ENCODE measurements at regions not wholly inside any gene's neighbourhood (a gene's known extent, or its start where the extent isn't known, plus 50 kb on each side); places are given as distances from the start of the nearest gene placed in this dataset.

DNA sequence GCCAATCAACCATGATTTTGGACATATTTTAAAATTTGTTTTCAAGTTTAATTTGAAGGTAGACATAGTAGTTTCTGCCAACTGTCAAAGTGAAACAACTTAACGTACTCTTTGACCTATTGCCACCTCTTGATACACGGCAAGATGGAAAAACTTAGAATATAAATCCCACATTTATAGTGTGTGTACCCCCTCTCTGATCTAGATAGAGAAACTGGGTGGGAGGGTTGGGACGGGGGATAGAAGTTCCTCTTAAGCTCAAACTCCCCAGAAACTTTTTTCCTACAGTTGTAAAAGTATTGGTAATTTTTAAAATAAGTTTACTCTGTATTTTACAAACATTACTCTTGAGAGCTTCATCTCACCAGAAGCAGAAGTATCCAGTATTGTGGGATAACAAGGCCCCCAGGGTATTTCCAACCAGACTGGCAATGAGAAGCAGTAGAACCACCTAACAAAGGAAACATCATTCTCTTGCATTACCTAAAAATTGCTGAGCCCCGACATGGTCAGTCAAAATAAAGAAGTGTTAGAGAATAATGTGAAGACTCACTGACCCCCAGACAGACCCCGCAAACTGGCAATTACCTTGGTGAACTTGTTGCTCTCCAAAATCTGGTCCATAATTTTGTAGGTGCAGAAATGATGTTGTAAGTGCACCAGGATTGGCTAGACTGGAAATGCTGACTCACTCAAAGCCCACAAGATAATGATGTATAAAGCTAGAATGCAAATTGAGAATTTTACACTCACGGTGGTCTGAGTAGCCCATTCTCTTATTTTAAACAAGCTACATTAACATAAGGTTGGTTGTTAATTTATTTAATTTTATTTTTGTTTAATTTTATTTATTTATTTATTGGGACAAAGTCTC lies 74.7 kb upstream of the TNFAIP3 start:
- H3K23ac ChIP-seq (ENCODE audit: insufficient read length, low read depth, low read length), result no peak overlapping the region
- no peaks in the 10 kb centered on the region; the same call in 1 of the 2 replicates for H3K27me3 Mint-ChIP-seq (ENCODE audit: low read depth)
- H3K14ac ChIP-seq (ENCODE audit: insufficient read depth, low read length), result no peak overlapping the region
- H2AFZ ChIP-seq (ENCODE audit: low read length), result no peak overlapping the region
- H3K36me3 Mint-ChIP-seq (ENCODE audit: insufficient read depth in 1 of 3, low read depth in 3 of 3), result peaks cover 0 to 4% (median 0%) of the 10 kb centered on the region in 3 experiments; a peak in 1 of 7 replicates
- no peak overlapping the region for H3K4me2 ChIP-seq (ENCODE audit: insufficient read depth, insufficient read length, low read length)
- peaks cover 2 to 10% of the 10 kb centered on the region in 2 experiments; a peak in 3 of 5 replicates for H3K9me3 Mint-ChIP-seq
- no peak overlapping the region for H3K18ac ChIP-seq (ENCODE audit: insufficient read length, low read depth, low read length)
- no peak overlapping the region for H3K4me3 Mint-ChIP-seq
- H4K91ac ChIP-seq (ENCODE audit: insufficient read length, low read depth, low read length), result no peak overlapping the region
- no peak overlapping the region for H2BK5ac ChIP-seq (ENCODE audit: insufficient read length, low read length)
- H3K27ac Mint-ChIP-seq, result no peak overlapping the region
- no peaks in the 10 kb centered on the region for H3K79me2 ChIP-seq (ENCODE audit: insufficient read depth, low read length)
- peaks cover 0 to 9% of the 10 kb centered on the region in 2 experiments; a peak in 3 of 4 replicates for H3K4me1 Mint-ChIP-seq
- H2BK120ac ChIP-seq (ENCODE audit: low read depth, low read length, poor library complexity, severe bottlenecking), result no peak overlapping the region
- TF ChIP-seq, protein P1, sequence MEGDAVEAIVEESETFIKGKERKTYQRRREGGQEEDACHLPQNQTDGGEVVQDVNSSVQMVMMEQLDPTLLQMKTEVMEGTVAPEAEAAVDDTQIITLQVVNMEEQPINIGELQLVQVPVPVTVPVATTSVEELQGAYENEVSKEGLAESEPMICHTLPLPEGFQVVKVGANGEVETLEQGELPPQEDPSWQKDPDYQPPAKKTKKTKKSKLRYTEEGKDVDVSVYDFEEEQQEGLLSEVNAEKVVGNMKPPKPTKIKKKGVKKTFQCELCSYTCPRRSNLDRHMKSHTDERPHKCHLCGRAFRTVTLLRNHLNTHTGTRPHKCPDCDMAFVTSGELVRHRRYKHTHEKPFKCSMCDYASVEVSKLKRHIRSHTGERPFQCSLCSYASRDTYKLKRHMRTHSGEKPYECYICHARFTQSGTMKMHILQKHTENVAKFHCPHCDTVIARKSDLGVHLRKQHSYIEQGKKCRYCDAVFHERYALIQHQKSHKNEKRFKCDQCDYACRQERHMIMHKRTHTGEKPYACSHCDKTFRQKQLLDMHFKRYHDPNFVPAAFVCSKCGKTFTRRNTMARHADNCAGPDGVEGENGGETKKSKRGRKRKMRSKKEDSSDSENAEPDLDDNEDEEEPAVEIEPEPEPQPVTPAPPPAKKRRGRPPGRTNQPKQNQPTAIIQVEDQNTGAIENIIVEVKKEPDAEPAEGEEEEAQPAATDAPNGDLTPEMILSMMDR (conservative IDR thresholded peaks at IDR 0.05), result no peak
- no peaks in the 10 kb centered on the region for H3K27me3 ChIP-seq (ENCODE audit: insufficient read depth, low read length)
- no peak overlapping the region for H2BK20ac ChIP-seq (ENCODE audit: low read depth, low read length, poor library complexity, severe bottlenecking)
- no CpG with 5 or more reads among the region's 6 CpGs for WGBS (ENCODE audit: extremely low coverage, insufficient read length, low lambda C conversion rate)
- H3T11ph ChIP-seq (ENCODE audit: low read length), result no peak overlapping the region
- H3K4me1 ChIP-seq (ENCODE audit: insufficient read depth, low read length), result no peaks in the 10 kb centered on the region
- DNase-seq, result no peak
- no peaks in the 10 kb centered on the region for H3K79me1 ChIP-seq (ENCODE audit: insufficient read depth, low read depth, low read length, poor library complexity, severe bottlenecking)
- H4K8ac ChIP-seq (replicated peaks; ENCODE audit: insufficient read length, low read depth, low read length), result no peak overlapping the region
- H3K9ac ChIP-seq (ENCODE audit: extremely low read depth, insufficient read length, low read length), result no peak overlapping the region
- H4K20me1 ChIP-seq (ENCODE audit: control insufficient read depth, insufficient read depth, insufficient read length), result no peaks in the 10 kb centered on the region
- H3K56ac ChIP-seq (ENCODE audit: insufficient read length, low read depth, low read length), result no peak overlapping the region
- no peaks in the 10 kb centered on the region for H3K23me2 ChIP-seq (ENCODE audit: insufficient read length, low read depth, low read length, poor library complexity, severe bottlenecking)
- no peak overlapping the region for H4K5ac ChIP-seq (ENCODE audit: insufficient read length, low read depth, low read length)
- H2BK15ac ChIP-seq (ENCODE audit: low read depth, low read length), result no peak overlapping the region
- H2AK5ac ChIP-seq (ENCODE audit: insufficient read length, low read length), result no peak overlapping the region
- H3K4ac ChIP-seq (ENCODE audit: low read depth, low read length), result no peak overlapping the region
- no peak overlapping the region for H3K27ac ChIP-seq (ENCODE audit: insufficient read length, low read depth, low read length)
- no peaks in the 10 kb centered on the region for H3K9me3 ChIP-seq (ENCODE audit: control insufficient read depth, low read depth, low read length)
- no peak overlapping the region for H2BK12ac ChIP-seq (ENCODE audit: insufficient read length, low read depth, low read length)

Measured in H9 (cell line).